IPS-15b (cell line): ENCODE measurements at regions not wholly inside any gene's neighbourhood (a gene's known extent, or its start where the extent isn't known, plus 50 kb on each side); places are given as distances from the start of the nearest gene placed in this dataset.

Experiments
- H3K27me3 ChIP-seq: one replicate; pipeline ENCODE4 v1.6.1; 2013; ENCODE audit warnings: low read length; ENCODE audit not compliant: control insufficient read depth, insufficient read depth
- H3K36me3 ChIP-seq: one replicate; pipeline ENCODE4 v1.6.1; 2013; ENCODE audit warnings: low read length; ENCODE audit not compliant: control insufficient read depth, insufficient read depth
- H3K4me1 ChIP-seq: one replicate; pipeline ENCODE4 v1.6.1; 2013; ENCODE audit warnings: mild to moderate bottlenecking, low read length; ENCODE audit not compliant: control insufficient read depth, insufficient read depth
- H3K4me3 ChIP-seq: one replicate; pipeline ENCODE4 v1.5.1; 2013; ENCODE audit warnings: low read depth, low read length
- H3K9ac ChIP-seq: one replicate; pipeline ENCODE4 v1.6.1; 2013; ENCODE audit warnings: low read depth, mild to moderate bottlenecking, low read length
- H3K9me3 ChIP-seq: one replicate; pipeline ENCODE4 v1.6.1; 2013; ENCODE audit warnings: mild to moderate bottlenecking, low read length; ENCODE audit not compliant: control insufficient read depth, insufficient read depth

DNA sequence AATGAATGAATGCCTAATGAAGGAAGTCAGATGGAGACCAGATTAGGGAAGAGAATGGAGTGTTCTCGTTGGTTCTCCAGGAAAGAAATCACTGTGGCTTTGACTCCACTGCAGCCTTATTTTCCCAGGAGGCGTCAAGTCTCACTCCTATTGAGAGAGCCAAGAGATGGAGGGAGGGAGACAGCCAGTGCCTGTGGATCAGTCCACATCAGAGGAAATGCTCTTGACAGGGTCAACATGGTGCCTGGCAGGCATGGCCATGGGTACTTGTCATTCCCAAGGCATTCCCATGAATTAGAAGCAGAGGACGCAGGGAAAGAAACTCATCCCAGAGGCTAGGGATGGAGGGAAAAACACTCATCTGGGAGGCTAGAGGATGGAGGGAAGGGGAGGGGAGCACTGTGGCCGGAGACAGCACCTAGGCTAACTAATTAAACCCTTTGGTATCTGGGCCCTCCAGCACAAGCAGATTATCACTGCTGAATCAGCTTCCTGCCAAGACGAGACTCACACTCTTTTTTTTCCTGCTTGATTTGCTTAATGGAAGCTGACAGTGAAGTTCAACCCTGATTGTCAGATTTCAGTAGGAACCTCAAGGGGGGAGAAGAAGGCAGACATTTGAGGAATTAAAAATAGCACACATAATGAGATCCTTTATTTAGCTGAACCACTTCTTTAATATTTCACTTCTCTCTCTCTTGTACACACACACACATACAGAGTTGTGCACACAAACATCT is 1233.2 kb upstream of the AUTS2 start:
- H3K27me3 ChIP-seq, result no peaks in the 10 kb centered on the region
- H3K4me1 ChIP-seq, result no peaks in the 10 kb centered on the region
- H3K9ac ChIP-seq, result no peak overlapping the region
- H3K4me3 ChIP-seq, result no peak overlapping the region
- H3K36me3 ChIP-seq, result no peaks in the 10 kb centered on the region
- H3K9me3 ChIP-seq, result no peaks in the 10 kb centered on the region

DNA sequence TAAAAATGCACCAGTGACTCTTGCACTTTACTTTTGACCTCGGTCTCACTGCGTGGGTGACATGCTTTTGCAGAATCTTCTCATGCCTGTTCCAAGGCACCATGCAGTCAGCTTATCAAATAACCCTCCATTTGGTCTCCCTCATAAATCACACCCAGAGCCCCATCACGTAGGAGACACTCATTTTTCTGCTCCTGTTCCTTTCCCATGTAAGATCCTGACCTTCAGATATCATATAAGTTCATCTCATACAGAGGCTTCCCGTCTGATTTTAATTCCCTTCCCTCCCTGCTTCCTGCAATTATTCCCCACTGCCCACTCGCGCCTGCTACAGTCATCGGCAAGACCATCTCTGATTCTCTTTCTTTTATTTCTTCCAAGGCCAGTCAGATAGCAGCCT is 1226.3 kb upstream of the AUTS2 start:
- no peaks in the 10 kb centered on the region for H3K36me3 ChIP-seq
- H3K27me3 ChIP-seq, result no peaks in the 10 kb centered on the region
- H3K9me3 ChIP-seq, result no peaks in the 10 kb centered on the region
- H3K9ac ChIP-seq, result no peak overlapping the region
- no peaks in the 10 kb centered on the region for H3K4me1 ChIP-seq
- H3K4me3 ChIP-seq, result no peak overlapping the region

- no peak overlapping the region for H3K4me3 ChIP-seq
- no peaks in the 10 kb centered on the region for H3K36me3 ChIP-seq
- H3K9ac ChIP-seq, result no peak overlapping the region
- no peaks in the 10 kb centered on the region for H3K27me3 ChIP-seq
- H3K4me1 ChIP-seq, result no peaks in the 10 kb centered on the region
- no peaks in the 10 kb centered on the region for H3K9me3 ChIP-seq
These were observed 1222.1 kb upstream of the AUTS2 start for GRCh38 chr7:68376131-68376661.

DNA sequence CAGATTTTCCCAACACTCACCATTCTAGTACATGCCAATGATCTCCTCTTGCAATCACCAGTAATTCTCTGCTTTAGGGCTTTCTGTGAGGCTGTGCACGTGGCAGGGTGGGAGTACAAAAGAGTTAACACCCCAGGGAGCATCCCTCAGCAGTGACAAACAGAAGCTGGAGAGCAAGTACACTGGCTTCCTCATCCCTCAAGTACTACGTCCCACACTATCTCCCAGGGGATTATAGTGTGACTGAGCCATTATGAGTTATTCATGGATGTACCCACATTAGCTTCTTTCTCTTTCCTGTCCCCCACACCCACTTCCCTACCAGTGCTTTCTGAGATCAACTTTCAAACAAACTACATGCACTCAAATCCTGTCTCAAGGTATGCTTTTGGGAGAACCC is 1216.5 kb upstream of the AUTS2 start:
- no peak overlapping the region for H3K4me3 ChIP-seq
- H3K27me3 ChIP-seq, result no peaks in the 10 kb centered on the region
- no peaks in the 10 kb centered on the region for H3K4me1 ChIP-seq
- no peaks in the 10 kb centered on the region for H3K9me3 ChIP-seq
- H3K36me3 ChIP-seq, result no peaks in the 10 kb centered on the region
- no peak overlapping the region for H3K9ac ChIP-seq

- Histone ChIP-seq H3K4me1 (no peaks in the 10 kb centered on the region), H3K9me3 (no peaks in the 10 kb centered on the region), H3K9ac (no peak overlapping the region), H3K4me3 (no peak overlapping the region), H3K27me3 (no peaks in the 10 kb centered on the region), H3K36me3 (no peaks in the 10 kb centered on the region)
These were observed 1213.7 kb upstream of the AUTS2 start for GRCh38 chr7:68384581-68384980.

DNA sequence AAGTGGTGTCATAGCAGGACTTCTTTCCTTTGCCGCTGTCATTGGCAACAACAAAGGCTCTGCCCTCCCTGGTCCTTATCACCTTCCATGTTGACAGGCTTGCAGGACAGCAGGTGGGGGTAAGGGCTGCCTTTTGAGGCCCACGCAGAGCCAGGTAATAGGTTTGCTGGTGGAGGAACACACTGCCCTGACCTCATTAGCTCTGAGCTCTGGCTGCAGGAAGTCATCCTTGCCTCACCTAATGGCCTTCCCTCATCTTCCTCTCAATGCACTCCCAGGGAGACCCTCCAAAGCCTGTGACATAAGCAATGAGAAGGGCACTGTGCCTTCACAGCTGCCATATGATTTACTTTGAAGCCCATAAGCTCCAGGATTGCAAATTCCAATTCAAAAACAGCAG is 1205.2 kb upstream of the AUTS2 start:
- Histone ChIP-seq H3K9me3 (no peaks in the 10 kb centered on the region), H3K4me1 (no peaks in the 10 kb centered on the region), H3K4me3 (no peak overlapping the region), H3K36me3 (no peaks in the 10 kb centered on the region), H3K27me3 (no peaks in the 10 kb centered on the region), H3K9ac (no peak overlapping the region)

DNA sequence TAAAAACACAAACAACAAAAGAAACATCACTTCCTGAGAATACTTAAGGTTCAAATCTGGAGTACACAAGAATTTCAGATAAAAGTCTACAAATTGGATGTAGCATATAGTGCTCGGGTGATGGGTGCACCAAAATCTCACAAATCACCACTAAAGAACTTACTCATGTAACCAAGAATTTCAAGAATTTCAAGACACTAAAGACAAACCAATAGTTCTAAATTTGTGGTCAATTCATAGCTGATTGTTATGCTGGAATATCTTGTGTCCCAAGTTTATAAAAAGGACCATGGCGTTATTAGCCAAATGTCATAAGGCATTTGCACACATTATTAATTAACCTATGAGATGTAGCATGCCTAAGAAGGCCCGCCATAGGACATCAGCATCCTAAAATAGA is 1204.1 kb upstream of the AUTS2 start:
- Histone ChIP-seq H3K9me3 (no peaks in the 10 kb centered on the region), H3K36me3 (no peaks in the 10 kb centered on the region), H3K4me3 (no peak overlapping the region), H3K9ac (no peak overlapping the region), H3K4me1 (no peaks in the 10 kb centered on the region), H3K27me3 (no peaks in the 10 kb centered on the region)

DNA sequence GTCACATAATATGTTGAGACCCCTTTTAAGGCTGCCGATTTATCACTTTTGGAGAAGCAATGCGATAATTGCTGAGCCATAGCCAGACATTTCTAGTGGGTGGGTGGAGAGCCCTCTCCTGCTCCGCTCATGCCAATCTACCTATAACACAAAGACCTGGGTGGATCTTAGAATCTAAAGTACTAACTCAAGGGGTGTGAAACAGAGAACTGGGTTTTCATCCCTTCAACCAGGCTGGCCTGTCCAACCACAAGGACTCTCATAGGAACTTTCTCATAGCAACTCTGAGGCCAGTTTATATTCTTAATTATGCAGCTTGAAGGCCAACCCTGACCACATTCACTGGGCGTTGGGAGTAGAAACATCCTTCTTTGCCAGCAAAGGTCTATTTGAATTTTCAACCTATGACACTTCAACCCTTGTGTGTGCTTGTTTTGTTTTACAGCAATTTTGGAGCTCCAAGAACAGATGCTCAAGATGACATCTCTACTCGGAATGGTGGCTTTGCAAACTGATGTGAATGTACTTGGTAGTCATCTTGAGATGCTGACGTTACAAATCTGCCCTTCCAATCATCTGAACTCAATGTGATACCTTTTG is 1198.2 kb upstream of the AUTS2 start:
- Histone ChIP-seq H3K9me3 (no peaks in the 10 kb centered on the region), H3K9ac (no peak overlapping the region), H3K27me3 (no peaks in the 10 kb centered on the region), H3K36me3 (no peaks in the 10 kb centered on the region), H3K4me1 (no peaks in the 10 kb centered on the region), H3K4me3 (no peak overlapping the region)

DNA sequence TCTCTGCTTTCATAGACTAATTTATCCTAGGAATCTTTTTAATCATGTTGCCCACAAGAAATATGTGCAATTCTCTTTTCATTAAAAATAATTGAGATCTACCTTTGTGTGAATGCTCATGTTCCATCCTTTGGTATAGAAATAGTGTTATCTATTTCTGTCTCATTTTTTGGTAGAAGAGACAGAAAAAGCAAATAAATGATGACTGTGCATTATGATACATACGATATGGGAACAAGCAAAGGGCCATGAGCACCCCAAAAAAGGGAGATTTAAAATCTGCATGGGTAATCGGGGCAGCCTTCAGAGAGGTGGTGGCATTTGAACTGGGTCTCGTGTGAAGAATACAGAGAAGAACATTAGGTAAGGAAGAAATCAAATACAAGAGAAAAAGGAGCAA is 1197.5 kb upstream of the AUTS2 start:
- no peak overlapping the region for H3K4me3 ChIP-seq
- no peaks in the 10 kb centered on the region for H3K4me1 ChIP-seq
- H3K27me3 ChIP-seq, result no peaks in the 10 kb centered on the region
- no peaks in the 10 kb centered on the region for H3K36me3 ChIP-seq
- H3K9ac ChIP-seq, result no peak overlapping the region
- no peaks in the 10 kb centered on the region for H3K9me3 ChIP-seq

DNA sequence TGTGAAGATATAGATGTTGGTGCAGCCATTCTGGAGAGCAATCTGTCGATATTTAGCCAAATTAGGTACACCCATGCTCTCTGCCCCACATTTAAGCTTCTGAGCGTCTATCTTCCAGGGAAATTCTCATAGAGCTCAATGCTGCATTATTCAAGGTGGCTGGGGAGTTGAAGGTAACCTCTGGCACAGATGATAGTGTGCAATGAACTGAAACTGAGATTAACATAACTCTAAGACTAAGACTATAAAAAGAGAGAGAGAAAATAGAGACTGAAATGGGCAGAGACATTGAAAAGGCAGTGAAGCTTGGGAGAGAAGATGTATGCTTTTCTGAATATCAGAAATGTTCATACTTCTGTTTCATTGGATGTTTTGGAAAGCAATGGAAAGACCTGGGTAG is 1197.0 kb upstream of the AUTS2 start:
- Histone ChIP-seq H3K4me3 (no peak overlapping the region), H3K36me3 (no peaks in the 10 kb centered on the region), H3K9me3 (no peaks in the 10 kb centered on the region), H3K27me3 (no peaks in the 10 kb centered on the region), H3K9ac (no peak overlapping the region), H3K4me1 (no peaks in the 10 kb centered on the region)

DNA sequence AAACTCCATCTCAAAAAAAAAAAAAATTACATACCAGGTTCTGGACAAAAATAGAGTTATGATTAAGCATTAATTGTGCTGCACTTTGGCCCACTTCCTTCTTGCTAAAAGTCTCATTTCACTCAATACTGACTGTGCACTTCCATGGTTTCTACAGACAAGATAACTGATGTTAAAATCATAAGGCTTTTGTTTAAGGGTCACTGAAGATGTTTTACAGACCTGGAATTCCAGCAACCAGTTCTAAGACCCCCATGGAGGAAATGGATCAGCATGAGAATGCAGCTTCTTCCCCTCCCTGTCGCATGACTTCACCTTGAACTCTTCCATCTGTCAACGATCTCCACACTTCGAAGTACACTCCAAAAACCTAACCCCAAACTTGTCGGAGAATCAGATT is 1191.8 kb upstream of the AUTS2 start:
- Histone ChIP-seq H3K4me1 (no peaks in the 10 kb centered on the region), H3K4me3 (no peak overlapping the region), H3K36me3 (no peaks in the 10 kb centered on the region), H3K27me3 (no peaks in the 10 kb centered on the region), H3K9me3 (no peaks in the 10 kb centered on the region), H3K9ac (no peak overlapping the region)

- no peaks in the 10 kb centered on the region for H3K36me3 ChIP-seq
- no peak overlapping the region for H3K4me3 ChIP-seq
- no peaks in the 10 kb centered on the region for H3K9me3 ChIP-seq
- no peaks in the 10 kb centered on the region for H3K4me1 ChIP-seq
- no peak overlapping the region for H3K9ac ChIP-seq
- H3K27me3 ChIP-seq, result no peaks in the 10 kb centered on the region
These were observed 1190.8 kb upstream of the AUTS2 start for GRCh38 chr7:68407460-68407859.
